GM12873 (cell line): ENCODE measurements at regions not wholly inside any gene's neighbourhood (a gene's known extent, or its start where the extent isn't known, plus 50 kb on each side); places are given as distances from the start of the nearest gene placed in this dataset.
A peak's percentile ranks its signal among the peaks of the same experiment; 100 is the strongest.

Experiments used
- CTCF ChIP-seq: IDR thresholded peaks from 2 replicates; pipeline ENCODE4 v1.5.1; 2012; ENCODE audit warnings: low read depth, mild to moderate bottlenecking, moderate library complexity, low read length, control low read depth; ENCODE audit not compliant: insufficient read depth; ENCODE audit errors: missing control alignments

DNA sequence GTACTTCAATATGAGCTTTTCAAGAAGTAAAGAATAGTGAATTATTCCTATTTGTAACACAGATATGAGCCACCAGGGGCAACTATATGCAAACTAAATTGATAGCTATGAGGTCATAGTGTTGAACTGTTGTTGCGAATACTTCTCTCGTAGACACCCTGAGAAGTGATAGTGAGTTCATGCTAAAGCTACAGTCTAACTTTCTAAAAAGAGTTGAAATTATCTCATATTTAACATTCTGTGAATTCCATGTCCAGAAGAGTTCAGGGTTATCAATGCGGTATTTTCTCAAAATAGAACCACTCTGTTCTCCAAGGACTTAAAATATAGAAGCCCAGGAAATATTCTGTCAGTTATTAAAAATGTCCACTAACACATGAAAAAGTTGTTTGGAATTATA, 185.4 kb downstream of the AASDHPPT start:
- TF ChIP-seq CTCF, result no peak

GRCh38 chr11:106263527-106263926, 186.1 kb downstream of the AASDHPPT start:
- TF ChIP-seq CTCF, result no peak

DNA sequence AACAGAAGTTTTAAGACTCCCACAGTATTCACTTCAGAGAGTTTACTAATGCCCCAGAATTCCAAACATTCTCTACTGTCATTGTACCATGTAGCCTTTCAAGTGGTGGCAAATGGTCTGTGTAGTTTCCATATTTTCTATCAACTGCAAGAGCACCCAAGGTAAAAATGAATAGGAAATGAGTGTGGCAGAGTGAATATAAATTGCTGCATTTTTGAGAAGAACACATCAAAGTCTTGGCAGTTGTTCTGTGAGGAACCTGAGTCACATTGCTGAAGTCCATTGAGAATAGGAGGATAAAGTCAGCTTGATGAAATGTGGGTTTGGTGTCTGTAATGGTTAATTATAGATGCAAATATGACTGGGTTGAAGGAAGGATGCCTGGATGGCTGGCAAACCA, 193.6 kb downstream of the AASDHPPT start:
- no peak for TF ChIP-seq CTCF

- no peak for TF ChIP-seq CTCF
Measured at GRCh38 chr11:106271686-106272085, 194.2 kb downstream of the AASDHPPT start.

DNA sequence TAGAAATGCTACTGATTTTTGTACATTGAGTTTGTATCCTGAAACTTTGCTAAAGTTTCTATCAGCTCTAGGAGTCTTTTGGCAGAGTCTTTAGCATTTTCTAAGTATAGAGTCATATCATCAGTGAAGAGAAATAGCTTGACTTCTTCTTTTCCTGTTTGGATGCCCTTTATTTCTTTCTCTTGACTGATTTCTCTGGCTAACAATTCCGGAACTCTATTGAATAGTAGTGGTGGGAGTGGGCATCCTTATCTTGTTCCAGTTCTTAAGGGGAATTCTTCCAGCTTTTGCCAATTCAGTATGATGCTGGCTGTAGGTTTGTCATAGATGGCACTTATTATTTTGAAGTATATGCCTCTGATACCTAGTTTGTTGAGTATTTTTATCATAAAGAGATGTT, 197.7 kb downstream of the AASDHPPT start:
- no peak for TF ChIP-seq CTCF

GRCh38 chr11:106276126-106276525, 198.7 kb downstream of the AASDHPPT start:
- no peak for TF ChIP-seq CTCF

DNA sequence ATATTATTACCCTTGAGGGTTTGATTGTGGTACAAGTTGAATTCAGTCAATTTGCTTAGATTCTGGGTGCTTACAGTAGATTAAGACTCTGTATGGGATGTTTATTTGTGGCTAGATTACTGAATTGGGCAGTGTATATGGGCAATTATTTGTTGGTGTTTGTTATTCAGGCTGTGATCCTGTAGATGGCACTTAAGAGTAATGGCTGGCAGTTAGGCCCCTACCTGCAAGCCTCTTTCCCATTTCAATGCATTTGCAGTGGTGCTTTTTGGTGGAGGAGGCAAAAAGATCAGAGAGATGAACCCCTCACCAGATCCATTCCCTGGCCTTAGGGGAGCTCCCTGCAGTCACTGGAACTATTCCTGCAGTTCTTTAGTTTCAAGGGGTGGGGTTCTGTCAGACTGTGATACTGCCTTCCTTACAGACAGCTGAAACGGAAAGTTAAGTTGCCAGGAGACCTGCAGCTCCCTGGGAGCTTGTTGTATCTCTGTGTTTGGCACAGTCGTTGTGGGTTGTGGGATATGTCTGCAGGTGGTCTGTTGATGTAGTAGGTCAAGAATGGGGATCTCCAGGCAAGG, 199.5 kb downstream of the AASDHPPT start:
- peak; percentile 29 for TF ChIP-seq CTCF
